ENCODE measurements at regions not wholly inside any gene's neighbourhood (a gene's known extent, or its start where the extent isn't known, plus 50 kb on each side); places are given as distances from the start of the nearest gene placed in this dataset.

DNA sequence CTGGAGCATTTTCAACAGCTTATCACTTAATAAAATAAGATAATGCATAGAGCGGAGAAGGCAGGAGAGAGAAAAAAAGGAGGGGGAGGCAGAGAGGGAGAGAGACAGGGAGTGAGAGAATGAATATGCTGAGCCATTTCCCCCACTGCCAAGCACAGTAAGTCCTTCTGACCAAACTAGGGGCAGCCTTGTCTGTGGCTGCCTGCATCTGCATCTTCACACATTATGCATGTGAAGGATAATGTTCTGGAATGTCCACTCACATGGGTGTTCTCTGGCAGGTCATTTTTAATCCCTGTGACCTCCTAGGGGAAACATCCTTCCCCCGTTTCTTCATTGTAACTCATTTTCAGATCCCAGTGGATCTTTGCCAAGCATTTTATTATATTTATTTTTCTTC, 269.3 kb downstream of the FOXA2 start:
- DNase-seq (ENCODE audit: low spot score), result no peak

DNA sequence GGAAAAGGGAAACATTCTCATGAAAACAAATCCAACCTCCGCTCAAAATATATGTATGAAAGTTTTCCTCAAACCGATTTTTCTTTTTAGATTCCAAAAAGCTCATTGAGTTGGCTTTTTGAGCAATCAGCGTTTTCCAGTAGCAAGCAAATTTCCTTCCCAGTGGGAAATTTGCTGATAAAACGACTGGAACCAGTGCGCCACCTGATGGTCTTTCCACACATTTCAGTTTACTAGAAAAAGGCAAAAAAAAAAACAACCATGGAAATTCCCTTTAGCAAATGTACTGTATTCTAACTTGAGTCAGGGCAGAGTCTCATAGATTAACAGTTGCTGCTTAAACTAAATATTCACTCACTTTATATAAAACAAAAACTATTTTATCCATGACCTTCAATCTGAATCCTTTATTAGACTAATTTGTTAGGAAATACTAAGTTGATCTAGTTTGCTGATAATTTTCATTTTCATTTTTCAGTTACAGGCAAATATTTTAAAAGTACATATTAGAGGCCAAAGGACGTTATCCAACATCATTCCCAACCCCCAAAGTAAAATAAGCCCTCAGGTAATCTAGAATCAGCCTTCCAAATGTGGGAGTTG, 271.5 kb downstream of the FOXA2 start:
- DNase-seq (ENCODE audit: low spot score), result peak; percentile 53

DNA sequence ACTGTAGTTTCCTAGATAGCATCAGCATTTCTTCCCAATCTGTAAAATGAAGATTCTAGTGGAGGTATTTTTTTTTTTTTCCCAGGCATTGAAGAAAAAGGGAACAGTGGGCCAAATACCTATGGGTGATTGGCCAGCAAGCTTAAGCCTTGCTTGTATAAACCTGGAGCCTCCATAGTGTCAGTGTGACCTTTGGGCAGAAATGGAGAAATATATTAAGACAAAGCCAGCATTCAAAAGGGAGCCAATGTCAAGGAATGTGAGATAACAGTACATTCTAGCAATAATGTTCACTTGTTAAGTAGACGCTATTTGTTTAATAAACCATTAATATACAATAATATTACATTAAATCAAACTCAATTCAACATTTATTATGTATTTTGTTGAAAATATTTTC, 275.4 kb downstream of the FOXA2 start:
- DNase-seq (ENCODE audit: low spot score), result no peak

- no peak for DNase-seq (ENCODE audit: low spot score)
These were observed 277.0 kb downstream of the FOXA2 start for GRCh38 chr20:22307409-22307808.

DNA sequence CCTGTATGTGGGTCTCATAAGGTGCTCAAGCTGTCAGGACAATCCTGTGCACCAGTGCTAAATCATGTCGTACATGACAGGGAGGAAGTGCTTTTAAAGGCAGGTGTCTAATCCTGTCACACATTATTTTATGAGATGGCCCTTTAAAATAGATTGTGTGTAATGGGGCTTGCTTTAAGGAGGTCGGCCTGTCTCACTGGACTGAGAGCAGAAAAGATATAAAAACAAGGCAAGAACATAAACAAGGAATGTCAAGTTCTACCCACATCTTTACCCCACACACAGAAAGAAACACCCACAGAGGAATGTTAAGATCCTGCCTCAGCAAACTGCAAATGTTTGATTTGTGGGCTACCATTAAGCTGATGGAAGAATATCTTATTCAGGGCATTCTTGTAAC, 279.0 kb downstream of the FOXA2 start:
- DNase-seq (ENCODE audit: low spot score), result no peak

DNA sequence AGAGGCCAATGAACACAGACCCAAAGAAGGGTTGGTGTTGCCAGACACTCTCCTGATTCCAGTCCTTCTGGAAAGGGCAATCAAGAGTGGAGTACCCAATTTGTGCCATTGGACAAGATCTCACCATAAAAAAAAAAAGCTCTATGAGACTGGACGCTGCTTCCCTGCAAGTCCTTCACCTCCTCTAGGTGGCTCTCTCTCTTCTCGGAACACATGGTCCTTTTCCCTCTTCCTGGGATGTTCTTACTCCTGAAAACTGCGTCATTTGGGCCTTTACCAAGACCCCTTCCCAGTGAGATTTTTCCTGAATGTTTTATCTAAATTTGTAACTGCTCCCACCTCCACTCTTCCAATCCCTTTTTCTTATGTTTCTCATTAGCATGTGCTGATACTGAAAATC, 280.8 kb downstream of the FOXA2 start:
- peak; percentile 1 for DNase-seq (ENCODE audit: low spot score)

DNA sequence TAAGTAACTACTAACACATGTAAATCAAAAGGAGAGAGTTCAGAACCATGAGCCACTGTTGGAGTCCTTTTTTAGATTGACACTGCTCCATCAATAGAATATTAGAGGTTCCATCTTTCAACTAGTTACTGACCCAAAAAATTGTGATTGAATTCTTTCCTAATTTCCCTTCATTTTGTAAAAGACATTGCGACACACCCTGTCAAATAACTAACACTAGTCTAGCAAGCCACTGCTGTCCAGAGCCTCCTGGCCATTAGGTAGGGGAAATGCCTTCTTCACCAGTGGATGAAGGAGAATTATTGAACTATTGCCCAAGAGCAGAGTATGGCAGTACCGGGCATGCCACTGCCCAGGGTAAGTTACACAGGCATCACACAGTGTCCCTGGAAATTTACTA, 282.3 kb downstream of the FOXA2 start:
- DNase-seq (ENCODE audit: low spot score), result no peak

- no peak for DNase-seq (ENCODE audit: low spot score)
These were observed 290.5 kb downstream of the FOXA2 start for GRCh38 chr20:22293886-22294285.

- no peak for DNase-seq (ENCODE audit: low spot score)
These were observed 294.9 kb downstream of the FOXA2 start for GRCh38 chr20:22289442-22289841.

DNA sequence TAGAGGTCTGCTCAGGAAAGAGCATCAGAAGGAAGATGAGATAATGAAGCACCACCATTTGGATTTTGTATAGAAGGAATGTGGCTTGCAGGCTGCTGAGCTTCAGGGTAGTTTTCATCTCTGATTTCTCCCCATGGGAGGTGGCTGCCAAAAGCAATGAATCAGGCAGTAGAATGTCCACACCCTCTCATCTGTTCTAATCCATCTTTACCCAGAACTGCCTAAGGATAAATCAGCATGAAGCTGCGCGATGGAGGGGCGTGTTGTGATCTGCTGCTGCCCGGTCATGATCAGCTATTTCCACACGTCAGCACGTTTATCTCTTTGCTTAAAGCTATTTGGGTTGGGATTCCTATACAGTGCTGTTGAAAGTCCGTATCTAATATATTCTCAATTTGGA, 295.4 kb downstream of the FOXA2 start:
- no peak for DNase-seq (ENCODE audit: low spot score)

- no peak for DNase-seq (ENCODE audit: low spot score)
These were observed 296.2 kb downstream of the FOXA2 start for GRCh38 chr20:22288156-22288555.

- DNase-seq (ENCODE audit: low spot score), result no peak
These were observed 298.8 kb downstream of the FOXA2 start for GRCh38 chr20:22285555-22285954.

DNA sequence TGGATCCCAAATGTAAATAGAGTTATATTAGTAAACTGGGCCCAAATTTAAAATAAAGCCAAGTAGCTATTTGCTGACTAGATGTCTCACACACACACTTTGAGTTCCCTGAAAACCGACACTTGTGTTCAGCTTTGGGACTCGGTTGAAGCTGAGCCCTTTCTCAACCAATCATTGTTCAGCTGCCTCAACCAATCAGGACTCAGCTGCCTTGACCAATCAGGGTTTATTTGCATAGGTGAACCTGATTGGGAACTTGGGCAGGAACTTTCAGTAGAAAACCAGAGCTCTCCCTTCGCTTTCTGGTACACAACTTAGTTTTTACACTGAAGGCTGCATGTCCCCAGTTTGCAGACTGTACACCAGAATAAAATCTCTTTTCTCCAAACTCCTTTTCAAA, 301.7 kb downstream of the FOXA2 start:
- DNase-seq (ENCODE audit: low spot score), result no peak

GRCh38 chr20:22274330-22274729, 310.0 kb downstream of the FOXA2 start:
- no peak for DNase-seq (ENCODE audit: low spot score)

DNA sequence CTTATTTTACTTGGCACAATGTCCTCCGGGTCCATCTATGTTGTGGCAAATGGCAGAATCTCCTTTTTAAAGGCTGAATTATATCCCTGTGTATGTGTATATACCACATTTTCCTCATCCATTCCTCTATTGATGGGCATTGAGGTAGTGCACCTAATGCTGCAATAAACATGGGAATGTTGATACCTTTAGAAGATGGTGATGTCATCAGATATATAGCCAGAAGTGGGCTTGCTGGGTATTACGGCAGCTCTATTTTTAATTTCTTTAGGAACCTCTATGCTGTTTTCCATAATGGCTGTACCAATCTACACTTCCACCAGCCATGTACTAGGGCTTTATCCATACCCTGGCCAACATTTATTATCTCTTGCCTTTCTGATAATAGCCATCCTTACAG, 315.7 kb downstream of the FOXA2 start:
- DNase-seq (ENCODE audit: low spot score), result no peak

- no peak for DNase-seq (ENCODE audit: low spot score)
These were observed 319.5 kb downstream of the FOXA2 start for GRCh38 chr20:22264917-22265316.

DNA sequence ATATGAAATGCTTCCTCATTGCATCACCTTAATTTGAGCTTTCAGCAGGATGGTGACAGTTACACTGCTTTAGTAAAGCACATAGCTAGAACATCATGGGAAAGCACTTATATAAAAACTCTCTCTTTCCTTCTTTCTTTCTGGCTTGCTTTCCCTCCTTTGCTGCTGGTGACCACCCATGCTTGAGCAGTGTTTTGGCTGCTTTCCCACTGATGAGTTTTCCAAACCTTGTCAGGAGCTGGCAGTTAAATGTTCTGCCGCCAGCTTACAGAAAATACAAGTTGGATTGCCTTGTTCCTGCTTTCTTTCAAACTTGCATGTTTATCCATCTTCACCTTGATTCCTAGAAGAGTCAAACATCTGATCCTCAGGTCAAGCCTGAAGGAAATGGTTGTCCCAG, 323.9 kb downstream of the FOXA2 start:
- DNase-seq (ENCODE audit: low spot score), result no peak

GRCh38 chr20:22257912-22258311, 326.5 kb downstream of the FOXA2 start:
- DNase-seq (ENCODE audit: low spot score), result no peak

- DNase-seq (ENCODE audit: low spot score), result no peak
These were observed 336.2 kb downstream of the FOXA2 start for GRCh38 chr20:22248051-22248667.

GRCh38 chr20:22245139-22245538, 339.2 kb downstream of the FOXA2 start:
- DNase-seq (ENCODE audit: low spot score), result no peak

DNA sequence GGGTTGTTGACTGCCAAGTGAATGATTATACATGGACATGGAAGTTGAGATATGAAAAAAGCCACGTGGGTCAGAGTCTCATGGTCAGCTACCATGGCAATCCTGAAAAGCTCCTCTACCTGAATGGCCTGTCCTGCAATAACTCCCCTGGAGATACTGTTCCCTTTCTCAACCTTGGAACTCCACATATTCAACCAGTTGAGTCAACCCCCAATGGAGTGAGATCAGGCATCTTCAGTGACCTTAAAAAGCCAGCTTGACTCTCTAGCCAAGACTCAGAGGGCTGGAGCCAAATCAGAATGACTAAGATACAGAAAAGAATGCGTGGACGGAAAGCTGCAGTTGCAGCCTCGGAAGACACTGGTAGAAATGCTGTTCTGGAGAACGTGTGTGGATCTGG, 341.3 kb downstream of the FOXA2 start:
- DNase-seq (ENCODE audit: low spot score), result no peak

DNA sequence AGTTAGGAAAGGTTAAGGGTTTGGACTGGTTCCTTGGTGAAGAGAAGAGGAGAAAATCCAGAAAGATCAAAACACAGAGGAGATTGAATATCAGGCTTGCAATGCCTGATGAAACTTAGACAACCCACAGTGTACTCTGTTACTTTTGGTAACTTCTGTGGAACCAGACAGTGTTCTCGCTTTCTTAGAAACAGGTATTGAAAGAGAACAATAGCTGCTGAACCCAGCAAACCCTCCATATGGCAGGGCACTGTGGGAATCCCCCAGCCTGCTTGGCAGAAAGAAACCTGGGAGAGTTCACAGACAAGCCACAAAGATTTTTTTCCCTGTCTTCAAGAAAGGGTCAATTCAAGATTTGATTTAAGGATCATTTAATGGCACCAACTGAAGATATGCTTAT, 342.8 kb downstream of the FOXA2 start:
- DNase-seq (ENCODE audit: low spot score), result no peak

DNA sequence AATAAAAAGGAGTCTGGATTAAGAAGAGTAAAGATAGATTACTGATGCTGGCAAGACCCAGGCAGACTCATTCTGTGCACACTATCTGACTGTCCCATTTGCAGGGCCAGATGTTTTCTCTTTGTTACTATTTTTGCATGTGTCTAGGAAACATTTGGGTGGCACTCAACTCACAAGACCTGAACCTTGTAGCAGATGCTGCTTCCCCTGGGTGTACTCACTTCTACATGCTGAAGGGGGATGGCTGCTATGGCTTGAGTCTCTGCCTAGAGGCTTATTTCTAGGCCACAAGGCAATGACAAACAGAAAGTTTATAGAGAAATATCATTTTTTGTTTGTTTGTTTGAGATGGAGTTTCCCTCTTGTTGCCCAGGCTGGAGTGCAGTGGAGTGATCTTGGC, 351.4 kb downstream of the FOXA2 start:
- DNase-seq (ENCODE audit: low spot score), result no peak

- no peak for DNase-seq (ENCODE audit: low spot score)
These were observed 351.9 kb downstream of the FOXA2 start for GRCh38 chr20:22232473-22232872.

All from kidney tubule cell (primary cell).